ENCODE measurements at regions not wholly inside any gene's neighbourhood (a gene's known extent, or its start where the extent isn't known, plus 50 kb on each side); places are given as distances from the start of the nearest gene placed in this dataset.
"Not testable (repeated sequence)": the region's sequence is repeated elsewhere in the genome, so short reads cannot be mapped to it uniquely, and the experiment has no call there.

- H3K4me1 ChIP-seq (ENCODE audit: insufficient read depth, low read length); POLR2A ChIA-PET; H3K27me3 ChIP-seq (ENCODE audit: insufficient read depth, low read length, poor library complexity, severe bottlenecking); DNase-seq; H3K27ac ChIP-seq (ENCODE audit: low read depth, low read length); H3K4me3 Mint-ChIP-seq; H3K27me3 Mint-ChIP-seq; H3K4me1 Mint-ChIP-seq; H3K36me3 ChIP-seq (ENCODE audit: insufficient read depth, low read length); H3K27ac Mint-ChIP-seq; H3K4me3 ChIP-seq (ENCODE audit: low read length); H3K9me3 ChIP-seq (ENCODE audit: low read length); CTCF ChIA-PET; H3K36me3 Mint-ChIP-seq: not testable (repeated sequence)
- peaks cover 0 to 12% (median 9%) of the 10 kb centered on the region in 5 donors for H3K9me3 Mint-ChIP-seq
Measured at GRCh38 chr6:69560597-69560996, 236.2 kb downstream of the LMBRD1 start.

GRCh38 chr6:69555088-69555638, 241.6 kb downstream of the LMBRD1 start:
- no peak for DNase-seq

GRCh38 chr6:69542494-69542893, 254.3 kb downstream of the LMBRD1 start:
- H3K27me3 ChIP-seq (ENCODE audit: insufficient read depth, low read length, poor library complexity, severe bottlenecking), result no peaks in the 10 kb centered on the region

More at GRCh38 chr6:69555088-69555638, 241.6 kb downstream of the LMBRD1 start:
- ChIA-PET POLR2A (no interaction called here), CTCF (no interaction called here)
- Mint-ChIP-seq H3K4me3 (no peak overlapping the region), H3K9me3 (peaks cover 0 to 4% (median 1%) of the 10 kb centered on the region in 5 donors), H3K27me3 (peaks cover 0 to 2% of the 10 kb centered on the region in 2 donors), H3K36me3 (no peaks in the 10 kb centered on the region), H3K27ac (no peak overlapping the region), H3K4me1 (no peaks in the 10 kb centered on the region)
- H3K9me3 ChIP-seq (ENCODE audit: low read length), result no peaks in the 10 kb centered on the region
- H3K27ac ChIP-seq (ENCODE audit: low read depth, low read length), result no peak overlapping the region
- no peaks in the 10 kb centered on the region for H3K36me3 ChIP-seq (ENCODE audit: insufficient read depth, low read length)
- no peaks in the 10 kb centered on the region for H3K4me1 ChIP-seq (ENCODE audit: insufficient read depth, low read length)
- H3K27me3 ChIP-seq (ENCODE audit: insufficient read depth, low read length, poor library complexity, severe bottlenecking), result no peaks in the 10 kb centered on the region
- no peak overlapping the region for H3K4me3 ChIP-seq (ENCODE audit: low read length)

GRCh38 chr6:69527921-69528476, 268.8 kb downstream of the LMBRD1 start:
- no peak overlapping the region for H3K4me3 Mint-ChIP-seq
- Histone ChIP-seq H3K4me1 (ENCODE audit: insufficient read depth, low read length) (no peaks in the 10 kb centered on the region), H3K27ac (ENCODE audit: low read depth, low read length) (no peak overlapping the region), H3K27me3 (ENCODE audit: insufficient read depth, low read length, poor library complexity, severe bottlenecking) (no peaks in the 10 kb centered on the region), H3K36me3 (ENCODE audit: insufficient read depth, low read length) (no peaks in the 10 kb centered on the region), H3K4me3 (ENCODE audit: low read length) (no peak overlapping the region), H3K9me3 (ENCODE audit: low read length) (no peaks in the 10 kb centered on the region)
- no peaks in the 10 kb centered on the region for H3K27me3 Mint-ChIP-seq
- peak overlapping the region in 1 of 8 donors; percentile 48 for H3K27ac Mint-ChIP-seq
- no peaks in the 10 kb centered on the region for H3K4me1 Mint-ChIP-seq
- H3K36me3 Mint-ChIP-seq, result no peaks in the 10 kb centered on the region
- POLR2A ChIA-PET, result no interaction called here
- H3K9me3 Mint-ChIP-seq, result no peaks in the 10 kb centered on the region
- CTCF ChIA-PET, result no interaction called here
- DNase-seq, result no peak

More at GRCh38 chr6:69542494-69542893, 254.3 kb downstream of the LMBRD1 start:
- H3K4me1 Mint-ChIP-seq, result no peaks in the 10 kb centered on the region
- H3K36me3 Mint-ChIP-seq, result no peaks in the 10 kb centered on the region
- ChIA-PET POLR2A (no interaction called here), CTCF (no interaction called here)
- peaks cover 0 to 2% (median 0%) of the 10 kb centered on the region in 5 donors for H3K9me3 Mint-ChIP-seq
- no peak for DNase-seq
- Histone ChIP-seq H3K9me3 (ENCODE audit: low read length) (no peaks in the 10 kb centered on the region), H3K27ac (ENCODE audit: low read depth, low read length) (no peak overlapping the region), H3K4me1 (ENCODE audit: insufficient read depth, low read length) (no peaks in the 10 kb centered on the region), H3K4me3 (ENCODE audit: low read length) (no peak overlapping the region), H3K36me3 (ENCODE audit: insufficient read depth, low read length) (no peaks in the 10 kb centered on the region)
- no peak overlapping the region for H3K27ac Mint-ChIP-seq
- H3K27me3 Mint-ChIP-seq, result no peaks in the 10 kb centered on the region
- no peak overlapping the region for H3K4me3 Mint-ChIP-seq

- H3K4me3 Mint-ChIP-seq; H3K4me3 ChIP-seq (ENCODE audit: low read length); H3K9me3 ChIP-seq (ENCODE audit: low read length); CTCF ChIA-PET; H3K27me3 ChIP-seq (ENCODE audit: insufficient read depth, low read length, poor library complexity, severe bottlenecking); H3K4me1 Mint-ChIP-seq; H3K4me1 ChIP-seq (ENCODE audit: insufficient read depth, low read length); H3K36me3 Mint-ChIP-seq; H3K27ac Mint-ChIP-seq; DNase-seq; H3K27me3 Mint-ChIP-seq; H3K27ac ChIP-seq (ENCODE audit: low read depth, low read length); POLR2A ChIA-PET; H3K36me3 ChIP-seq (ENCODE audit: insufficient read depth, low read length): not testable (repeated sequence)
- peaks cover 4 to 12% (median 7%) of the 10 kb centered on the region in 5 donors for H3K9me3 Mint-ChIP-seq
Measured at GRCh38 chr6:69515480-69515879, 281.3 kb downstream of the LMBRD1 start.

GRCh38 chr6:69494595-69494994, 302.2 kb downstream of the LMBRD1 start:
- Mint-ChIP-seq H3K4me3 (no peak overlapping the region), H3K27me3 (no peaks in the 10 kb centered on the region), H3K9me3 (peaks cover 5 to 17% (median 17%) of the 10 kb centered on the region in 5 donors), H3K4me1 (no peaks in the 10 kb centered on the region), H3K27ac (no peak overlapping the region), H3K36me3 (no peaks in the 10 kb centered on the region)
- no peaks in the 10 kb centered on the region for H3K4me1 ChIP-seq (ENCODE audit: insufficient read depth, low read length)
- no peaks in the 10 kb centered on the region for H3K9me3 ChIP-seq (ENCODE audit: low read length)
- no peak overlapping the region for H3K27ac ChIP-seq (ENCODE audit: low read depth, low read length)
- H3K36me3 ChIP-seq (ENCODE audit: insufficient read depth, low read length), result no peaks in the 10 kb centered on the region
- no peak for DNase-seq
- H3K27me3 ChIP-seq (ENCODE audit: insufficient read depth, low read length, poor library complexity, severe bottlenecking), result no peaks in the 10 kb centered on the region
- ChIA-PET POLR2A (no interaction called here), CTCF (no interaction called here)
- no peak overlapping the region for H3K4me3 ChIP-seq (ENCODE audit: low read length)

GRCh38 chr6:69489970-69490369, 306.8 kb downstream of the LMBRD1 start:
- ChIA-PET CTCF (no interaction called here), POLR2A (no interaction called here)
- Histone ChIP-seq H3K9me3 (ENCODE audit: low read length) (no peaks in the 10 kb centered on the region), H3K36me3 (ENCODE audit: insufficient read depth, low read length) (no peaks in the 10 kb centered on the region), H3K4me3 (ENCODE audit: low read length) (no peak overlapping the region), H3K27ac (ENCODE audit: low read depth, low read length) (no peak overlapping the region), H3K27me3 (ENCODE audit: insufficient read depth, low read length, poor library complexity, severe bottlenecking) (no peaks in the 10 kb centered on the region), H3K4me1 (ENCODE audit: insufficient read depth, low read length) (no peaks in the 10 kb centered on the region)
- no peak for DNase-seq
- Mint-ChIP-seq H3K4me3 (no peak overlapping the region), H3K4me1 (no peaks in the 10 kb centered on the region), H3K27me3 (no peaks in the 10 kb centered on the region), H3K36me3 (no peaks in the 10 kb centered on the region), H3K27ac (no peak overlapping the region), H3K9me3 (peaks cover 8 to 22% (median 16%) of the 10 kb centered on the region in 5 donors)

GRCh38 chr6:69487688-69488087, 309.1 kb downstream of the LMBRD1 start:
- Mint-ChIP-seq H3K4me3 (no peak overlapping the region), H3K36me3 (no peaks in the 10 kb centered on the region), H3K27me3 (no peaks in the 10 kb centered on the region), H3K9me3 (peaks cover 0 to 6% (median 3%) of the 10 kb centered on the region in 5 donors), H3K4me1 (no peaks in the 10 kb centered on the region), H3K27ac (no peak overlapping the region)
- H3K27me3 ChIP-seq (ENCODE audit: insufficient read depth, low read length, poor library complexity, severe bottlenecking), result no peaks in the 10 kb centered on the region
- CTCF ChIA-PET, result no interaction called here
- no peak overlapping the region for H3K27ac ChIP-seq (ENCODE audit: low read depth, low read length)
- no peaks in the 10 kb centered on the region for H3K36me3 ChIP-seq (ENCODE audit: insufficient read depth, low read length)
- no peak for DNase-seq
- no peak overlapping the region for H3K4me3 ChIP-seq (ENCODE audit: low read length)
- POLR2A ChIA-PET, result no interaction called here
- no peaks in the 10 kb centered on the region for H3K9me3 ChIP-seq (ENCODE audit: low read length)
- H3K4me1 ChIP-seq (ENCODE audit: insufficient read depth, low read length), result no peaks in the 10 kb centered on the region

Data from CD8-positive, alpha-beta memory T cell (primary cell).